Lower lobe of right lung (tissue), 2 donors: ENCODE measurements at regions not wholly inside any gene's neighbourhood (a gene's known extent, or its start where the extent isn't known, plus 50 kb on each side); places are given as distances from the start of the nearest gene placed in this dataset.

ENCODE experiments used
- ATAC-seq, 2 donors: fragments of 200-7000 bp; cut with Tn5 transposase; one replicate each; pipeline ENCODE4 v1.9.1; 2020 to 2022; ENCODE audit warnings: mild to moderate bottlenecking in 2 of 2, moderate library complexity in 2 of 2
- DNase-seq: peaks from one replicate; pipeline ENCODE4 v3.0.0-alpha.2; 2020
- H3K27ac ChIP-seq: fragments of 200-600 bp; one replicate; pipeline ENCODE4 v1.8.0; 2022
- H3K27me3 ChIP-seq: fragments of 200-600 bp; one replicate; pipeline ENCODE4 v1.8.0; 2022; ENCODE audit warnings: low read depth
- H3K36me3 ChIP-seq: fragments of 200-600 bp; one replicate; pipeline ENCODE4 v1.8.0; 2022; ENCODE audit warnings: mild to moderate bottlenecking
- H3K4me1 ChIP-seq: fragments of 200-600 bp; one replicate; pipeline ENCODE4 v1.8.0; 2022
- H3K4me3 ChIP-seq: fragments of 200-600 bp; one replicate; pipeline ENCODE4 v1.8.0; 2022; ENCODE audit warnings: mild to moderate bottlenecking
- H3K9me3 ChIP-seq: fragments of 200-600 bp; one replicate; pipeline ENCODE4 v1.8.0; 2022
- intact Hi-C: fragments of 100-400 bp; cut with DNase I; formaldehyde crosslinking; loops from one replicate; pipeline ENCODE4 v1.11.0; 2022
- TF ChIP-seq, protein P1 (sequence below): fragments of 200-600 bp; IDR thresholded peaks from one replicate; pipeline ENCODE4 v1.8.0; 2022; ENCODE audit warnings: antibody characterized with exemption, mild to moderate bottlenecking
- donor health status: DM: no; HTN: yes; CAD: no; lungs with severe emphysema.

DNA sequence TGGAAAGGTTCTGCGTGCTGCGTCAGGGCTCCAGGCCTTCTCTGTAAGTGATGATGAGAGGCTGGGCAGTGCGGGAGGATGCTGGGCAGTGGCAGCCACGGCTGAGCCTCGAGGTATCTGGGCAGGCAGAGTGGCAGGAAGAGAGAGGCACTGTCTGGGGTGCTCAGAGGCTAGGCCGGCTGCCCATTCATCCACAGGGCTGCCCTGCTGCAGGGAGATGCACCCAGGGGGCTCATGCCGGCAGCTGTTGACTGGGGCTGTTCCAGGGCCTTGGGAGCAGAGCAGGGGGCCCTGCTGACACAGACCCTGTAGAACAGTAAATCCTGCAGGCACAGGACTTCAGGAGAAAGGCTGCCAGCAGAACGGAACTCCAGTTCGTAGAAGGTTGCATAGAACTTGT, 88.8 kb downstream of the BOD1 start:
- H3K36me3 ChIP-seq = no peaks in the 10 kb centered on the region
- no peak overlapping the region for H3K27ac ChIP-seq
- no peaks in the 10 kb centered on the region for H3K4me1 ChIP-seq
- H3K9me3 ChIP-seq = no peaks in the 10 kb centered on the region
- intact Hi-C loops = no loop called here
- TF ChIP-seq, protein P1, sequence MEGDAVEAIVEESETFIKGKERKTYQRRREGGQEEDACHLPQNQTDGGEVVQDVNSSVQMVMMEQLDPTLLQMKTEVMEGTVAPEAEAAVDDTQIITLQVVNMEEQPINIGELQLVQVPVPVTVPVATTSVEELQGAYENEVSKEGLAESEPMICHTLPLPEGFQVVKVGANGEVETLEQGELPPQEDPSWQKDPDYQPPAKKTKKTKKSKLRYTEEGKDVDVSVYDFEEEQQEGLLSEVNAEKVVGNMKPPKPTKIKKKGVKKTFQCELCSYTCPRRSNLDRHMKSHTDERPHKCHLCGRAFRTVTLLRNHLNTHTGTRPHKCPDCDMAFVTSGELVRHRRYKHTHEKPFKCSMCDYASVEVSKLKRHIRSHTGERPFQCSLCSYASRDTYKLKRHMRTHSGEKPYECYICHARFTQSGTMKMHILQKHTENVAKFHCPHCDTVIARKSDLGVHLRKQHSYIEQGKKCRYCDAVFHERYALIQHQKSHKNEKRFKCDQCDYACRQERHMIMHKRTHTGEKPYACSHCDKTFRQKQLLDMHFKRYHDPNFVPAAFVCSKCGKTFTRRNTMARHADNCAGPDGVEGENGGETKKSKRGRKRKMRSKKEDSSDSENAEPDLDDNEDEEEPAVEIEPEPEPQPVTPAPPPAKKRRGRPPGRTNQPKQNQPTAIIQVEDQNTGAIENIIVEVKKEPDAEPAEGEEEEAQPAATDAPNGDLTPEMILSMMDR = no peak
- DNase-seq = no peak
- no peak for ATAC-seq
- H3K27me3 ChIP-seq = no peaks in the 10 kb centered on the region
- H3K4me3 ChIP-seq = no peak overlapping the region

DNA sequence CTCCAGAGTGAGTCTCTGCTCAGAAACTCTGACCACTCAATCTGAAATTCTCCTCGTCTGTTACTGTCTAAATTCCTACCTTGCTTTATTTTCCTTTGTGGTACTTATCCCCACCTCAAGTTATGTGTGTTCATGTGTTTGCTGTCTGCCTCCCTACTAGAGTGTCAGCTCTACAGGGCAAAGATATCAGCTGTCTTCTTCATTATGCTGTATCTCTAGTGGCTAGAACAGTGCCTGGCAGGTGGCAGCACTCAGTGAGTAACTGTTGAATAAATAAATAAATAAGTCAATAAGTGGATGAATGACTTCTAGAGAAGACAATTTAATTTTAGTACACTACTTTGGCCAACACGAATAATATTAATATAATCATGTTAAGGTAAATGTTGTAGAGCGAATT, 92.3 kb downstream of the BOD1 start:
- Histone ChIP-seq H3K9me3 (no peaks in the 10 kb centered on the region), H3K27ac (no peak overlapping the region), H3K4me3 (no peak overlapping the region), H3K4me1 (no peaks in the 10 kb centered on the region), H3K27me3 (no peaks in the 10 kb centered on the region), H3K36me3 (no peaks in the 10 kb centered on the region)
- intact Hi-C loops = no loop called here
- TF ChIP-seq, protein P1 = no peak
- ATAC-seq = no peak
- no peak for DNase-seq

DNA sequence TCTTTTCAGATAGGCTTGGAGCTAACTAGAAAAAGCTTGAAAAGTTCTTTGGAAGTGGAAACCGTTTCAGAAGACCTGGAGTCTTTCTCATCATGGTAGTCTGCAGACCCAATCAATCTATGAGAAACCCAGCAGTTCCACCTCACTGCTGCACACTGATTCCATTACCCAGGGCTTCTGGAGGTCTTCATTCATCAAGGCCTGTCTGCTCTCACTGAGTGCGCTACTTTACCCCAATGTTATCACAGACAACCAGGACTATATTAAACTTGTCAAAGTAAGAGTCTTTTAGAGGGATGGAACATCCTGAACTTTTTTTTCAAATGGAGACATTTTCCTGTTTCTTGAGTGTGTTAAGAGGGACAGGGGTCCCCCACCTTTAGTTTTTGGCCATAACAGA, 93.1 kb downstream of the BOD1 start:
- intact Hi-C loops = no loop called here
- H3K9me3 ChIP-seq = no peaks in the 10 kb centered on the region
- ATAC-seq (no peak), DNase-seq (no peak)
- H3K4me1 ChIP-seq = no peaks in the 10 kb centered on the region
- no peak overlapping the region for H3K4me3 ChIP-seq
- H3K36me3 ChIP-seq = no peaks in the 10 kb centered on the region
- TF ChIP-seq, protein P1 = no peak
- no peaks in the 10 kb centered on the region for H3K27me3 ChIP-seq
- no peak overlapping the region for H3K27ac ChIP-seq

DNA sequence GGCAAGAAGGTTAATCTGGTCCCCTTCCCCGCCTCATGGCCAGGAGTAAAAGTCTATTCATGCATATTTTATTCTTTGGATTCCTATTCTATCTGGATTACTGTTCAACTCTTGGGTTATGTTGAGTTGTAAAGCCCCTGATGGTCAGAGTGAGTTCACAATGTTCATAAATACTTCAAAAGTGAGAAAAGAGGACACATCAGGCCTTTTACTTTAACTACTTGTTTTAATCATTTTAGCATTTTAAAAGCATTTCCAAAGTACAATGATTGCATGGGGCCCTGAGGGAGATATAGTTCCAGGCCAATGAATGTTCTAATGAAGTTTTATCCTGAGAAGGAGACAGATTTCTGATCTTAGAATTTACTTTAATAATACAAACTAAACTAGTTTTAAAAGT, 93.9 kb downstream of the BOD1 start:
- H3K36me3 ChIP-seq = no peaks in the 10 kb centered on the region
- intact Hi-C loops = no loop called here
- no peak for ATAC-seq
- DNase-seq = no peak
- TF ChIP-seq, protein P1 = no peak
- H3K4me3 ChIP-seq = no peak overlapping the region
- H3K9me3 ChIP-seq = no peaks in the 10 kb centered on the region
- no peak overlapping the region for H3K27ac ChIP-seq
- no peaks in the 10 kb centered on the region for H3K4me1 ChIP-seq
- H3K27me3 ChIP-seq = no peaks in the 10 kb centered on the region

DNA sequence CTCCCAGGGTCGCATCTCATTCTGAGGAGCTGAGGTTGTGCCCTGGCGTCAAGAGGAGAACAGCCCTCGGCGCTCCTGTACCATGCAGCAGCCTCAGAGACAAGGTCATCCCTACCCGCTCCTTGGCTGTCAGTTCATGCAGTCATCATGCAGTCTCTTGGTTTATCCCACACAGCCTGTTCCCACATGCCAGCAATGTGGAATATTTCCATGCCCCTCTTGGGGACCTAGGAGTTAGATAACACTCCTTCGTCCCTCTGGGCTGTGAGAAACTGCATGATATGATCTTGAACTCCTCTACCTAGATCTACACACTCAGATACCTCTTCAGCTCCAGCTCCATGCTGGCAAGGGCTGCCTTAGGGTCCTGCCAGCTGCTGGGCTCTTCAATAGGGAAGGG, 97.6 kb downstream of the BOD1 start:
- no peaks in the 10 kb centered on the region for H3K27me3 ChIP-seq
- TF ChIP-seq, protein P1 = no peak
- H3K27ac ChIP-seq = no peak overlapping the region
- no peaks in the 10 kb centered on the region for H3K36me3 ChIP-seq
- H3K9me3 ChIP-seq = no peaks in the 10 kb centered on the region
- no peak overlapping the region for H3K4me3 ChIP-seq
- no peaks in the 10 kb centered on the region for H3K4me1 ChIP-seq
- intact Hi-C loops = no loop called here
- DNase-seq = no peak
- no peak for ATAC-seq

DNA sequence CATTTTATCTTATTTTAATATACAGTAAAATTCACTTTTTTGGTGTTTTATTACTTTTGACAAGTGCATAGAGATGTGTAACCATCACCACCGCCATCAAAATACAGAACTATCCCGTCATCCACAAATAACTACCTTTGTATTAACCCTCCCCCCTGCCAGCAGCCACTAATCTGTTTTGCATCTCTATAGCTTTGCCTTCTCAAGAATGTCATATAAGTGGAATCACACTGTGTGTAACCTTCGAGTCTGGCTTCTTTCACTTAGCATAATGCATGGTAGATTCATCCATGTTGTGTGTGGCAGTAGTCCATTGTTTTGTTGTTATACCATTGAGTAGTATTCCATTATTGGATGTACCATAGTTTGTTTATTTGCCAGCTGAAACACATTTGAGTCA, 98.8 kb downstream of the BOD1 start:
- no peak for DNase-seq
- Histone ChIP-seq H3K9me3 (no peaks in the 10 kb centered on the region), H3K4me1 (no peaks in the 10 kb centered on the region), H3K27ac (no peak overlapping the region), H3K36me3 (no peaks in the 10 kb centered on the region), H3K27me3 (no peaks in the 10 kb centered on the region), H3K4me3 (no peak overlapping the region)
- intact Hi-C loops = no loop called here
- TF ChIP-seq, protein P1 = no peak
- no peak for ATAC-seq
